ENCODE measurements at regions not wholly inside any gene's neighbourhood (a gene's known extent, or its start where the extent isn't known, plus 50 kb on each side); places are given as distances from the start of the nearest gene placed in this dataset.

DNA sequence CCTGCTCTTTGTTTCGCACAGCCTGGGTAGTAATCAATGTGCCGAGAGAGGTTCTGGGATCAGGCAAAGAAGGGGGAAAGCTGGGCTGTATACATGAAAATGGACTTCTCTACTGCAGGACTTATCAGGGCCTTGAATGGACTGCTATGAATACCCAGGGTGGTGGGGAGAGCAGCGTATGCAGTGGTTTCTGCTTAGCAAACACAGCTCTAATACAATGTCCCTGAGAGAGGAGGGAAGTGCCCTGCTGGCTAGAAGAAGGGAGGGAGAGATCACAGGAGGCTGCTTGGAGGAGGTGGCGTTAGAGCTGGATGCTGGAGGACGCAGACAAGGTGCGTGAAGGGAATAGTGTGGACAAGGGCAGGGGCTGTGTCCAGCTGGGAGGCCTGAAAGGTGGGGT lies 116.1 kb downstream of the PTPRS start:
- ChIA-PET CTCF (interaction anchor here (1.1 kb wide), 1 partner anchor 9 kb away, joined by 3 read pairs; no protein-coding TSS in a partner anchor), POLR2A (no interaction called here)
- no peak for DNase-seq (ENCODE audit: extremely low spot score)
- TF ChIP-seq, protein P1, sequence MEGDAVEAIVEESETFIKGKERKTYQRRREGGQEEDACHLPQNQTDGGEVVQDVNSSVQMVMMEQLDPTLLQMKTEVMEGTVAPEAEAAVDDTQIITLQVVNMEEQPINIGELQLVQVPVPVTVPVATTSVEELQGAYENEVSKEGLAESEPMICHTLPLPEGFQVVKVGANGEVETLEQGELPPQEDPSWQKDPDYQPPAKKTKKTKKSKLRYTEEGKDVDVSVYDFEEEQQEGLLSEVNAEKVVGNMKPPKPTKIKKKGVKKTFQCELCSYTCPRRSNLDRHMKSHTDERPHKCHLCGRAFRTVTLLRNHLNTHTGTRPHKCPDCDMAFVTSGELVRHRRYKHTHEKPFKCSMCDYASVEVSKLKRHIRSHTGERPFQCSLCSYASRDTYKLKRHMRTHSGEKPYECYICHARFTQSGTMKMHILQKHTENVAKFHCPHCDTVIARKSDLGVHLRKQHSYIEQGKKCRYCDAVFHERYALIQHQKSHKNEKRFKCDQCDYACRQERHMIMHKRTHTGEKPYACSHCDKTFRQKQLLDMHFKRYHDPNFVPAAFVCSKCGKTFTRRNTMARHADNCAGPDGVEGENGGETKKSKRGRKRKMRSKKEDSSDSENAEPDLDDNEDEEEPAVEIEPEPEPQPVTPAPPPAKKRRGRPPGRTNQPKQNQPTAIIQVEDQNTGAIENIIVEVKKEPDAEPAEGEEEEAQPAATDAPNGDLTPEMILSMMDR (IDR thresholded peaks at IDR 0.05; ENCODE audit: control extremely low read depth, extremely low read depth, low read depth, missing control alignments), result no peak

- no peak for DNase-seq (ENCODE audit: extremely low spot score)
- TF ChIP-seq, protein P1 (IDR thresholded peaks at IDR 0.05; ENCODE audit: control extremely low read depth, extremely low read depth, low read depth, missing control alignments), result no peak
- ChIA-PET CTCF (no interaction called here), POLR2A (no interaction called here)
These were observed 117.7 kb downstream of the PTPRS start for GRCh38 chr19:5222821-5223321.

- no peak for DNase-seq (ENCODE audit: extremely low spot score)
- TF ChIP-seq, protein P1 (IDR thresholded peaks at IDR 0.05; ENCODE audit: control extremely low read depth, extremely low read depth, low read depth, missing control alignments), result no peak
- POLR2A ChIA-PET, result no interaction called here
- CTCF ChIA-PET, result no interaction called here
These were observed 118.4 kb downstream of the PTPRS start for GRCh38 chr19:5222178-5222577.

GRCh38 chr19:5220866-5221265 lies 119.7 kb downstream of the PTPRS start:
- DNase-seq (ENCODE audit: extremely low spot score), result no peak
- POLR2A ChIA-PET, result interaction anchor here (0.5 kb wide), 1 partner anchor 30 kb away, joined by 3 read pairs; no protein-coding TSS in a partner anchor
- TF ChIP-seq, protein P1 (IDR thresholded peaks at IDR 0.05; ENCODE audit: control extremely low read depth, extremely low read depth, low read depth, missing control alignments), result no peak
- CTCF ChIA-PET, result no interaction called here

DNA sequence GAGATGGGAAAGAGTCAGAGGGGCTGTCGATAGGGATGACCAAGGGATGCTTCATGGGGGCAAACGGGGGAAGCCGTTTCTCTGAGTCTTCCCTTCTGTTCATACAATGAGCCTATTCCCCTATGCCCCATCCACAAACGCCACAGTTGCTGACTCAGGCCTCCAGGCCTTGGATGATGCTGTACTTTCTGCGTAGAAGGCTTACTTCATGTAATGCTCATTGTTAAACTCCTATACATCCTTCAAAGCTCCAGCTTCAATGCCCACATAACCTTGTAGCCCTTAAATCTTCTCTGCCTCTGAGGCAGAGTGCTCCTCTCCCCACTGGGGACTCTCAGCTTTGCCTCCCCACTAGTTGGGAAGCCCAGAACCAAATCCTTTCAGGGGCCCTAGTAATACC lies 120.3 kb downstream of the PTPRS start:
- DNase-seq (ENCODE audit: extremely low spot score), result no peak
- ChIA-PET POLR2A (no interaction called here), CTCF (no interaction called here)
- TF ChIP-seq, protein P1 (IDR thresholded peaks at IDR 0.05; ENCODE audit: control extremely low read depth, extremely low read depth, low read depth, missing control alignments), result no peak

DNA sequence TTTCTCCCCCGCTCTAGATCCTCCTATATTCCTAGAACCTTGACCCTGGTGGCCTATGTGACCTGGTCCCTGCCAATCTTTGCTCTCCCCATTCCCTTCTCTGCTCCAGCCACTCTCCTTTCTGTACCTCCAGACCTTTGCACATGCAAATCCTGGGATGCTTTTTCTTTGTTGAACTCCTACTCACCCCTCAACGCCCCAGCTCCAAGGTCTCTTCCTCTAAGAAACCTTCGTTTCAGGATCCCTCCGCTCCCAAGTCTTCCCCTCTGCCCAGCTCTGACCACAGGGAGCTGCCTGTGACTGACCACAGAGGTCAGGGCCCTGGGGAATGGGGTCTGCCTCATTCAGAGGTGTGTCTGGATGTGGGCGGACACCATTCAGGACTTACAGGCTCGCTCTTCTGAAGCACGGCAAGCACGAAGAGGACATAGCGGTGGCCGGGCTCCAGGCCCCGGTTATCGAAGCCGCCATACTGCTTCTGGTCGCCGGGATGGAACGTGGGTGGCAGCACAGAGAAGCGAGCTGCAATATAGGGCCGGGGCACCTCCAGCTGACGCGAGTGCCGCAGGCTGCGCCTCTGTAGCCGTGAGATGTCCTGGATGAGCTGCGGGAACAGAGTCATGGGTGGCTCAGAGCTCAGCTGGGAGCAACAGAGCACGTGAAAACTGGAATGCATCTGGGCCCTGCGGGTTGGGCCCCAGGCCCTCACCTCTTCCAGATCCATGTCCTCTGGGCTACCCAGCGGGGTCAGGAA lies 120.9 kb downstream of the PTPRS start:
- CTCF ChIA-PET, result no interaction called here
- TF ChIP-seq, protein P1 (IDR thresholded peaks at IDR 0.05; ENCODE audit: control extremely low read depth, extremely low read depth, low read depth, missing control alignments), result no peak
- POLR2A ChIA-PET, result no interaction called here
- no peak for DNase-seq (ENCODE audit: extremely low spot score)

All from GM10248 (cell line).